GM23338 (cell line): ENCODE measurements at regions not wholly inside any gene's neighbourhood (a gene's known extent, or its start where the extent isn't known, plus 50 kb on each side); places are given as distances from the start of the nearest gene placed in this dataset.

Experiments used
- ATAC-seq: fragments of 200-7000 bp; cut with Tn5 transposase; 3 replicates; pipeline ENCODE4 v1.9.1; 2020
- DNase-seq: peaks from one replicate; pipeline ENCODE4 v3.0.0-alpha.2; 2015; ENCODE audit warnings: low spot score
- H2AFZ ChIP-seq: fragments of 200-600 bp; sonication (generic); 2 replicates; pipeline ENCODE4 v1.8.0; 2016; ENCODE audit warnings: antibody characterized with exemption, mild to moderate bottlenecking, moderate library complexity
- H3F3A ChIP-seq: fragments of 200-600 bp; sonication (generic); replicated peaks from 2 replicates; pipeline ENCODE4 v1.8.0; 2017; ENCODE audit warnings: antibody characterized with exemption, mixed run types, low read depth
- H3K27ac ChIP-seq: fragments of 200-600 bp; sonication (generic); 2 replicates; pipeline ENCODE4 v1.6.1; 2016; ENCODE audit warnings: low read depth
- H3K27me3 ChIP-seq: fragments of 200-600 bp; sonication (generic); 2 replicates; pipeline ENCODE4 v1.8.0; 2016; ENCODE audit warnings: mild to moderate bottlenecking, mixed run types, moderate library complexity; ENCODE audit not compliant: insufficient read depth
- H3K36me3 ChIP-seq: fragments of 200-600 bp; sonication (generic); 2 replicates; pipeline ENCODE4 v1.8.0; 2016; ENCODE audit warnings: mild to moderate bottlenecking; ENCODE audit not compliant: insufficient read depth
- H3K4me1 ChIP-seq: fragments of 200-600 bp; sonication (generic); 2 replicates; pipeline ENCODE4 v1.8.0; 2016; ENCODE audit warnings: mild to moderate bottlenecking, moderate library complexity; ENCODE audit not compliant: insufficient read depth
- H3K4me2 ChIP-seq: fragments of 200-600 bp; sonication (generic); 2 replicates; pipeline ENCODE4 v1.7.1; 2017; ENCODE audit warnings: mixed run types
- H3K4me3 ChIP-seq: fragments of 200-600 bp; sonication (generic); 2 replicates; pipeline ENCODE4 v1.6.1; 2016; ENCODE audit warnings: mixed run types
- H3K79me2 ChIP-seq: fragments of 200-600 bp; sonication (generic); replicated peaks from 2 replicates; pipeline ENCODE4 v1.8.0; 2017; ENCODE audit warnings: mild to moderate bottlenecking; ENCODE audit not compliant: insufficient read depth
- H3K9me2 ChIP-seq: fragments of 200-600 bp; sonication (generic); 2 replicates; pipeline ENCODE4 v1.8.0; 2017; ENCODE audit not compliant: insufficient read depth
- H4K20me1 ChIP-seq: fragments of 200-600 bp; sonication (generic); replicated peaks from 2 replicates; pipeline ENCODE4 v1.8.0; 2017; ENCODE audit warnings: mild to moderate bottlenecking; ENCODE audit not compliant: insufficient read depth
- H3K27ac Mint-ChIP-seq: 2 replicates; pipeline ENCODE4 v1.8.0; 2020; ENCODE audit warnings: inconsistent platforms, mild to moderate bottlenecking, moderate library complexity, mixed read lengths
- H3K27me3 Mint-ChIP-seq: 3 replicates; pipeline ENCODE4 v1.8.0; 2022; ENCODE audit warnings: low read depth, mild to moderate bottlenecking, moderate library complexity, mixed read lengths, inconsistent platforms; ENCODE audit not compliant: insufficient read depth, poor library complexity
- H3K36me3 Mint-ChIP-seq: 3 replicates; pipeline ENCODE4 v1.8.0; 2021; ENCODE audit warnings: low read depth, mild to moderate bottlenecking, inconsistent platforms, moderate library complexity, mixed read lengths
- H3K4me1 Mint-ChIP-seq: 3 replicates; pipeline ENCODE4 v1.8.0; 2020; ENCODE audit warnings: mild to moderate bottlenecking, inconsistent platforms, mixed read lengths
- H3K4me3 Mint-ChIP-seq: 3 replicates; pipeline ENCODE4 v1.8.0; 2021; ENCODE audit warnings: moderate library complexity, mild to moderate bottlenecking, inconsistent platforms, mixed read lengths
- H3K9me3 Mint-ChIP-seq: 3 replicates; pipeline ENCODE4 v1.8.0; 2020; ENCODE audit warnings: moderate library complexity, mild to moderate bottlenecking, inconsistent platforms, mixed read lengths
- CREB1 ChIP-seq: fragments of 250-450 bp; sonication (Bioruptor Pico); IDR thresholded peaks from 2 replicates; pipeline ENCODE4 v1.5.0; 2020; ENCODE audit warnings: low read depth, mild to moderate bottlenecking, moderate library complexity
- EZH2 ChIP-seq: fragments of 200-600 bp; sonication (generic); IDR thresholded peaks from one replicate; pipeline ENCODE4 v1.8.0; 2017; ENCODE audit warnings: antibody characterized with exemption, mild to moderate bottlenecking, low read depth; ENCODE audit not compliant: unreplicated experiment
- EZH2phosphoT487 ChIP-seq: fragments of 200-600 bp; sonication (generic); IDR thresholded peaks from one replicate; pipeline ENCODE4 v1.8.1; 2018; ENCODE audit warnings: antibody characterized with exemption; ENCODE audit not compliant: unreplicated experiment
- JUNB ChIP-seq: IDR thresholded peaks from one replicate; pipeline ENCODE4 v1.6.1; 2016; ENCODE audit warnings: antibody characterized with exemption; ENCODE audit not compliant: unreplicated experiment
- NANOG ChIP-seq: IDR thresholded peaks from 2 replicates; pipeline ENCODE4 v1.6.1; 2016; ENCODE audit warnings: antibody characterized with exemption, borderline replicate concordance
- POLR2AphosphoS5 ChIP-seq: IDR thresholded peaks from 2 replicates; pipeline ENCODE4 v1.6.1; 2016; ENCODE audit warnings: antibody characterized with exemption, low read depth
- STAT1 ChIP-seq: IDR thresholded peaks from one replicate; pipeline ENCODE4 v1.6.1; 2016; ENCODE audit warnings: antibody characterized with exemption; ENCODE audit not compliant: unreplicated experiment
- ZNF114 ChIP-seq: fragments of 250-450 bp; sonication (Bioruptor Pico); IDR thresholded peaks from 2 replicates; pipeline ENCODE4 v1.5.0; 2020; ENCODE audit warnings: mild to moderate bottlenecking, moderate library complexity
- ZNF331 ChIP-seq: fragments of 250-450 bp; sonication (Bioruptor Pico); IDR thresholded peaks from 2 replicates; pipeline ENCODE4 v1.5.0; 2020; ENCODE audit warnings: low read depth, mild to moderate bottlenecking, moderate library complexity
- ZNF462 ChIP-seq: fragments of 250-450 bp; sonication (Bioruptor Pico); IDR thresholded peaks from 2 replicates; pipeline ENCODE4 v1.5.0; 2020; ENCODE audit warnings: mild to moderate bottlenecking, moderate library complexity
- TF ChIP-seq, protein P1 (sequence below): IDR thresholded peaks from 2 replicates; pipeline ENCODE4 v1.6.1; 2016; ENCODE audit warnings: antibody characterized with exemption
- TF ChIP-seq, protein P2 (sequence below): IDR thresholded peaks from one replicate; pipeline ENCODE4 v1.6.1; 2018; ENCODE audit warnings: antibody characterized with exemption; ENCODE audit not compliant: unreplicated experiment
- TF ChIP-seq, protein P3 (sequence below), 2 experiments: fragments of 200-600 bp in 1 of 2; sonication (generic) in 1 of 2; conservative IDR thresholded peaks; 2 replicates each; pipeline versions ENCODE4 v1.5.1 to v1.6.1; 2016 to 2017; ENCODE audit warnings: antibody characterized with exemption in 2 of 2, low read depth in 2 of 2, mild to moderate bottlenecking in 2 of 2, moderate library complexity in 1 of 2

GRCh38 chr4:181388061-181388460 is 855.1 kb upstream of the TENM3 start:
- Histone ChIP-seq H3K27ac (no peak overlapping the region), H4K20me1 (no peaks in the 10 kb centered on the region), H3K27me3 (no peaks in the 10 kb centered on the region), H3K9me2 (no peaks in the 10 kb centered on the region), H3K79me2 (no peaks in the 10 kb centered on the region), H3K4me3 (no peak overlapping the region), H3F3A (no peaks in the 10 kb centered on the region), H2AFZ (no peak overlapping the region), H3K36me3 (no peaks in the 10 kb centered on the region), H3K4me1 (no peaks in the 10 kb centered on the region), H3K4me2 (no peak overlapping the region)
- Mint-ChIP-seq H3K4me3 (no peak overlapping the region), H3K36me3 (no peaks in the 10 kb centered on the region), H3K4me1 (peaks cover 7% of the 10 kb centered on the region; the same call in 2 of the 3 replicates), H3K9me3 (no peaks in the 10 kb centered on the region), H3K27me3 (no peaks in the 10 kb centered on the region), H3K27ac (no peak overlapping the region)
- no peak for TF ChIP-seq STAT1
- TF ChIP-seq, protein P1, sequence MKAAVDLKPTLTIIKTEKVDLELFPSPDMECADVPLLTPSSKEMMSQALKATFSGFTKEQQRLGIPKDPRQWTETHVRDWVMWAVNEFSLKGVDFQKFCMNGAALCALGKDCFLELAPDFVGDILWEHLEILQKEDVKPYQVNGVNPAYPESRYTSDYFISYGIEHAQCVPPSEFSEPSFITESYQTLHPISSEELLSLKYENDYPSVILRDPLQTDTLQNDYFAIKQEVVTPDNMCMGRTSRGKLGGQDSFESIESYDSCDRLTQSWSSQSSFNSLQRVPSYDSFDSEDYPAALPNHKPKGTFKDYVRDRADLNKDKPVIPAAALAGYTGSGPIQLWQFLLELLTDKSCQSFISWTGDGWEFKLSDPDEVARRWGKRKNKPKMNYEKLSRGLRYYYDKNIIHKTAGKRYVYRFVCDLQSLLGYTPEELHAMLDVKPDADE, result no peak
- TF ChIP-seq EZH2phosphoT487, result no peak
- TF ChIP-seq NANOG, result no peak
- no peak for TF ChIP-seq ZNF114 (CRISPR knock-in tag)
- no peak for TF ChIP-seq JUNB
- no peak for TF ChIP-seq EZH2
- TF ChIP-seq CREB1 (CRISPR knock-in tag), result no peak
- TF ChIP-seq, protein P2, sequence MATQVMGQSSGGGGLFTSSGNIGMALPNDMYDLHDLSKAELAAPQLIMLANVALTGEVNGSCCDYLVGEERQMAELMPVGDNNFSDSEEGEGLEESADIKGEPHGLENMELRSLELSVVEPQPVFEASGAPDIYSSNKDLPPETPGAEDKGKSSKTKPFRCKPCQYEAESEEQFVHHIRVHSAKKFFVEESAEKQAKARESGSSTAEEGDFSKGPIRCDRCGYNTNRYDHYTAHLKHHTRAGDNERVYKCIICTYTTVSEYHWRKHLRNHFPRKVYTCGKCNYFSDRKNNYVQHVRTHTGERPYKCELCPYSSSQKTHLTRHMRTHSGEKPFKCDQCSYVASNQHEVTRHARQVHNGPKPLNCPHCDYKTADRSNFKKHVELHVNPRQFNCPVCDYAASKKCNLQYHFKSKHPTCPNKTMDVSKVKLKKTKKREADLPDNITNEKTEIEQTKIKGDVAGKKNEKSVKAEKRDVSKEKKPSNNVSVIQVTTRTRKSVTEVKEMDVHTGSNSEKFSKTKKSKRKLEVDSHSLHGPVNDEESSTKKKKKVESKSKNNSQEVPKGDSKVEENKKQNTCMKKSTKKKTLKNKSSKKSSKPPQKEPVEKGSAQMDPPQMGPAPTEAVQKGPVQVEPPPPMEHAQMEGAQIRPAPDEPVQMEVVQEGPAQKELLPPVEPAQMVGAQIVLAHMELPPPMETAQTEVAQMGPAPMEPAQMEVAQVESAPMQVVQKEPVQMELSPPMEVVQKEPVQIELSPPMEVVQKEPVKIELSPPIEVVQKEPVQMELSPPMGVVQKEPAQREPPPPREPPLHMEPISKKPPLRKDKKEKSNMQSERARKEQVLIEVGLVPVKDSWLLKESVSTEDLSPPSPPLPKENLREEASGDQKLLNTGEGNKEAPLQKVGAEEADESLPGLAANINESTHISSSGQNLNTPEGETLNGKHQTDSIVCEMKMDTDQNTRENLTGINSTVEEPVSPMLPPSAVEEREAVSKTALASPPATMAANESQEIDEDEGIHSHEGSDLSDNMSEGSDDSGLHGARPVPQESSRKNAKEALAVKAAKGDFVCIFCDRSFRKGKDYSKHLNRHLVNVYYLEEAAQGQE, result no peak
- TF ChIP-seq POLR2AphosphoS5, result no peak
- TF ChIP-seq ZNF462 (CRISPR knock-in tag), result no peak
- TF ChIP-seq, protein P3, sequence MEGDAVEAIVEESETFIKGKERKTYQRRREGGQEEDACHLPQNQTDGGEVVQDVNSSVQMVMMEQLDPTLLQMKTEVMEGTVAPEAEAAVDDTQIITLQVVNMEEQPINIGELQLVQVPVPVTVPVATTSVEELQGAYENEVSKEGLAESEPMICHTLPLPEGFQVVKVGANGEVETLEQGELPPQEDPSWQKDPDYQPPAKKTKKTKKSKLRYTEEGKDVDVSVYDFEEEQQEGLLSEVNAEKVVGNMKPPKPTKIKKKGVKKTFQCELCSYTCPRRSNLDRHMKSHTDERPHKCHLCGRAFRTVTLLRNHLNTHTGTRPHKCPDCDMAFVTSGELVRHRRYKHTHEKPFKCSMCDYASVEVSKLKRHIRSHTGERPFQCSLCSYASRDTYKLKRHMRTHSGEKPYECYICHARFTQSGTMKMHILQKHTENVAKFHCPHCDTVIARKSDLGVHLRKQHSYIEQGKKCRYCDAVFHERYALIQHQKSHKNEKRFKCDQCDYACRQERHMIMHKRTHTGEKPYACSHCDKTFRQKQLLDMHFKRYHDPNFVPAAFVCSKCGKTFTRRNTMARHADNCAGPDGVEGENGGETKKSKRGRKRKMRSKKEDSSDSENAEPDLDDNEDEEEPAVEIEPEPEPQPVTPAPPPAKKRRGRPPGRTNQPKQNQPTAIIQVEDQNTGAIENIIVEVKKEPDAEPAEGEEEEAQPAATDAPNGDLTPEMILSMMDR (conservative IDR thresholded peaks at IDR 0.05; ENCODE audit: low read depth in 2 of 2), result no peak
- TF ChIP-seq ZNF331 (CRISPR knock-in tag), result no peak
- no peak for ATAC-seq
- DNase-seq, result no peak
